OCI-LY7 (cell line): ENCODE measurements at regions not wholly inside any gene's neighbourhood (a gene's known extent, or its start where the extent isn't known, plus 50 kb on each side); places are given as distances from the start of the nearest gene placed in this dataset.

Experiments used
- EZH2phosphoT487 ChIP-seq: fragments of 200-600 bp; sonication (generic); IDR thresholded peaks from 2 replicates; pipeline ENCODE4 v1.6.1; 2018; ENCODE audit warnings: low read depth, borderline replicate concordance, mild to moderate bottlenecking, mixed run types, antibody characterized with exemption, low read length, moderate library complexity, mixed read lengths
- TF ChIP-seq, protein P1 (sequence below): fragments of 200-600 bp; sonication (generic); conservative IDR thresholded peaks from 2 replicates; pipeline ENCODE4 v1.5.1; 2014; ENCODE audit warnings: mild to moderate bottlenecking, antibody characterized with exemption, low read length, moderate library complexity, mixed read lengths

DNA sequence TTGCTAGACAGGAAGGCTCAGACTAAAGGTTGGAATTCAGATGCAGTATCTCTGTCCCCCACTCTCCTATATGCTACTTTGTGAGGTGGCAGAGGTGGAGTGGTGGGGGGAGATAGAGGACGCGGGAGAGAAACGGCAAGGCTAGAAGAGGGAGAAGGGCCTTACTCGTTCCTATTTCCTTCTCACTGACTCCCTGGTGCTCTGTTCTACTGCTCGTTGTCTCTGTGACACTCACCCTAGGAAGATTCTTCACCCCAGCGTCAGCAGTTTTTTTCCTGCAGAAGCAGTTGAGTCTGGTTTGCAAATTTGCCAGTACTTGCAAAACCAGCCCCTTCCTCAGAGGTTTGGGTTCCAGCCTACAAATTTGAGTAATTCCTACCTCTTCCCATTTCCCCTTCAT is 801.1 kb upstream of the SLC35B3 start:
- TF ChIP-seq, protein P1, sequence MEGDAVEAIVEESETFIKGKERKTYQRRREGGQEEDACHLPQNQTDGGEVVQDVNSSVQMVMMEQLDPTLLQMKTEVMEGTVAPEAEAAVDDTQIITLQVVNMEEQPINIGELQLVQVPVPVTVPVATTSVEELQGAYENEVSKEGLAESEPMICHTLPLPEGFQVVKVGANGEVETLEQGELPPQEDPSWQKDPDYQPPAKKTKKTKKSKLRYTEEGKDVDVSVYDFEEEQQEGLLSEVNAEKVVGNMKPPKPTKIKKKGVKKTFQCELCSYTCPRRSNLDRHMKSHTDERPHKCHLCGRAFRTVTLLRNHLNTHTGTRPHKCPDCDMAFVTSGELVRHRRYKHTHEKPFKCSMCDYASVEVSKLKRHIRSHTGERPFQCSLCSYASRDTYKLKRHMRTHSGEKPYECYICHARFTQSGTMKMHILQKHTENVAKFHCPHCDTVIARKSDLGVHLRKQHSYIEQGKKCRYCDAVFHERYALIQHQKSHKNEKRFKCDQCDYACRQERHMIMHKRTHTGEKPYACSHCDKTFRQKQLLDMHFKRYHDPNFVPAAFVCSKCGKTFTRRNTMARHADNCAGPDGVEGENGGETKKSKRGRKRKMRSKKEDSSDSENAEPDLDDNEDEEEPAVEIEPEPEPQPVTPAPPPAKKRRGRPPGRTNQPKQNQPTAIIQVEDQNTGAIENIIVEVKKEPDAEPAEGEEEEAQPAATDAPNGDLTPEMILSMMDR = no peak
- no peak for TF ChIP-seq EZH2phosphoT487
